ENCODE measurements at regions not wholly inside any gene's neighbourhood (a gene's known extent, or its start where the extent isn't known, plus 50 kb on each side); places are given as distances from the start of the nearest gene placed in this dataset.

GRCh38 chr3:40631341-40631995 lies 106.7 kb downstream of the ZNF621 start:
- no peaks in the 10 kb centered on the region for H3K9me3 ChIP-seq
- WGBS, 3 donors, result 87 to 94% (median 90%) methylated on average over 5 of the region's 5 CpGs
- ATAC-seq (no peak), DNase-seq (no peak)
- intact Hi-C loops (cut with DNase I), result no loop called here
- peaks cover 0 to 2% (median 0%) of the 10 kb centered on the region in 3 donors for H3K27me3 ChIP-seq (ENCODE audit: insufficient read depth in 3 of 3, low read length in 2 of 3)
- no peaks in the 10 kb centered on the region for H3K4me1 ChIP-seq
- H3K4me3 ChIP-seq, result no peak overlapping the region
- no peak overlapping the region for H3K27ac ChIP-seq
- H3K36me3 ChIP-seq (ENCODE audit: insufficient read depth in 1 of 2, low read depth in 1 of 2), result no peaks in the 10 kb centered on the region
- TF ChIP-seq CTCF (IDR thresholded peaks at IDR 0.05), result no peak

DNA sequence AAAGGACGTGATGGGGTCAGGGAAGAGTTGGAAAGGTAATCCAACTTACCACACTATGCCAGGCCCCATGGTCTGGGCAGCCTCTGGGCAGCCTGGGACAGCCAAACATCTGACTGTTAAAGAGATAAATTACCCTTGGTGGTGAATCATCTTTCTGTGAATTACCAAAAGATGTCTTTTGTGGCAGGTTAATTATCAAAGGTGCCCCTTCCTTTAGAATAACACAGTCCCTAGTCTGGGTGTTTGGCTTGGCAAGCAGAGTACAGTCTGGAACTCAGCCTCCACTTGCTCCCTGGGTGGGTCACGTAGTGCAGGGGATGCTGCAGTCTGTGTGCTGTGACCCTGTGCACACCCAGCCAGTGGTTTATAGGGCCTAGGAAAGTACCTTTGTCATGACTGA lies 113.1 kb downstream of the ZNF621 start:
- Histone ChIP-seq H3K9me3 (no peaks in the 10 kb centered on the region), H3K27ac (no peak overlapping the region), H3K36me3 (ENCODE audit: insufficient read depth in 1 of 2, low read depth in 1 of 2) (no peaks in the 10 kb centered on the region), H3K4me1 (no peaks in the 10 kb centered on the region), H3K27me3 (ENCODE audit: insufficient read depth in 3 of 3, low read length in 2 of 3) (no peaks in the 10 kb centered on the region), H3K4me3 (no peak overlapping the region)
- TF ChIP-seq CTCF (IDR thresholded peaks at IDR 0.05), result no peak
- ATAC-seq, result no peak
- 76 to 88% (median 80%) methylated on average over 2 of the region's 2 CpGs for WGBS, 3 donors
- intact Hi-C loops (cut with DNase I), result no loop called here
- no peak for DNase-seq

DNA sequence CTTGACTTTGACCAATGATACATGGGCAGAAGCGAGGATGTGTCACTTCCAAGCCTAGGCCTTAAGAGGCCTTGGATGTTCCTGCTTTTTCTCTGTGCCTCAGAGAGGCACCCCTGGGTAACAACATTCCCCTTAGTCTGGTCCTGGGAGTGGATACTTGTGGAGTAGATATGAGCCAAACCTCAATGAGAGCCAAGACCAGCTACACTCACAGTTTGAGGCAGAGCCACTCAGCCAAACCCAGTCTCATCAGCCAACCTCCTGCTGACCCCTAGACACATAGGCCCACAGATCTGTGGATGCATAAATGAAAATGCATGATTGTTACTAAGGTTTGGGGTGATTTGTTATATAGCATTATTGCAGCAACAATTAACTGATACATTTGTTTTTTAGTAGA lies 114.2 kb downstream of the ZNF621 start:
- Histone ChIP-seq H3K4me1 (no peaks in the 10 kb centered on the region), H3K4me3 (no peak overlapping the region), H3K27me3 (ENCODE audit: insufficient read depth in 3 of 3, low read length in 2 of 3) (no peaks in the 10 kb centered on the region), H3K9me3 (no peaks in the 10 kb centered on the region), H3K36me3 (ENCODE audit: insufficient read depth in 1 of 2, low read depth in 1 of 2) (no peaks in the 10 kb centered on the region), H3K27ac (no peak overlapping the region)
- no peak for TF ChIP-seq CTCF (IDR thresholded peaks at IDR 0.05)
- DNase-seq, result no peak
- intact Hi-C loops (cut with DNase I), result no loop called here
- WGBS, 3 donors, result 91 to 100% (median 96%) methylated on average over 1 of the region's 1 CpG
- no peak for ATAC-seq

DNA sequence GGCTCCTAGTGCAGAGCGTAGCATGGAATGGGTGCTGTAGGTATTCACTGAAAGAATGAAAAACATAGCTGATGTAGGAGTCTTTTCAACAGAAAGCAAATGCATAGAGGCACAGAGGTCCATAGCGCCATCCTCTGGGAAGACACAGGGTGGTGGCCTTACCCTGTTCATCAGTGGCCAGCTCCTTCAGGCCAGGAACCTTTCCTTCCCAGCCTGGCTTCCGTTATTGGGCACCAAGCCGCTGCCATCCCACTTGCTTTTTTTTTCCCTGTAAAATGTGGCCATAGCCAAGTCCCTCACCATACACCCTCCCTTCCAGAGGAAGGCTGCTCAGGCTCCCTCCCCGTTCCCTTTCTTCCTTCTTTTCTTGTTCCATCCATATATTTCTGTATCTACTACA lies 118.1 kb downstream of the ZNF621 start:
- H3K36me3 ChIP-seq (ENCODE audit: insufficient read depth in 1 of 2, low read depth in 1 of 2), result no peaks in the 10 kb centered on the region
- no peak for ATAC-seq

More for the DNA sequence above, 118.1 kb downstream of the ZNF621 start:
- no peaks in the 10 kb centered on the region for H3K9me3 ChIP-seq
- H3K4me1 ChIP-seq, result no peaks in the 10 kb centered on the region
- no peaks in the 10 kb centered on the region for H3K27me3 ChIP-seq (ENCODE audit: insufficient read depth in 3 of 3, low read length in 2 of 3)
- no peak for DNase-seq
- 56 to 70% (median 59%) methylated on average over 5 of the region's 5 CpGs for WGBS, 3 donors
- H3K27ac ChIP-seq, result no peak overlapping the region
- TF ChIP-seq CTCF (IDR thresholded peaks at IDR 0.05), result no peak
- intact Hi-C loops (cut with DNase I), result no loop called here
- no peak overlapping the region for H3K4me3 ChIP-seq
